ENCODE measurements at regions not wholly inside any gene's neighbourhood (a gene's known extent, or its start where the extent isn't known, plus 50 kb on each side); places are given as distances from the start of the nearest gene placed in this dataset.

- TF ChIP-seq CTCF (IDR thresholded peaks at IDR 0.05; ENCODE audit: control insufficient read depth, insufficient read depth, low read depth, low read length, missing control alignments) = no peak
- H3K4me3 ChIP-seq (ENCODE audit: control insufficient read depth, low read depth, low read length) = no peak overlapping the region
- no peak for DNase-seq (ENCODE audit: low read depth)
Measured at GRCh38 chr3:180359953-180360279, 242.0 kb upstream of the TTC14 start.

- no peak overlapping the region for H3K4me3 ChIP-seq (ENCODE audit: control insufficient read depth, low read depth, low read length)
- DNase-seq (ENCODE audit: low read depth) = no peak
- TF ChIP-seq CTCF (IDR thresholded peaks at IDR 0.05; ENCODE audit: control insufficient read depth, insufficient read depth, low read depth, low read length, missing control alignments) = no peak
Measured at GRCh38 chr3:180362081-180362480, 239.9 kb upstream of the TTC14 start.

- TF ChIP-seq CTCF (IDR thresholded peaks at IDR 0.05; ENCODE audit: control insufficient read depth, insufficient read depth, low read depth, low read length, missing control alignments) = no peak
- DNase-seq (ENCODE audit: low read depth) = no peak
- no peak overlapping the region for H3K4me3 ChIP-seq (ENCODE audit: control insufficient read depth, low read depth, low read length)
Measured at GRCh38 chr3:180375831-180376230, 226.1 kb upstream of the TTC14 start.

GRCh38 chr3:180378496-180378895, 223.5 kb upstream of the TTC14 start:
- no peak overlapping the region for H3K4me3 ChIP-seq (ENCODE audit: control insufficient read depth, low read depth, low read length)
- TF ChIP-seq CTCF (IDR thresholded peaks at IDR 0.05; ENCODE audit: control insufficient read depth, insufficient read depth, low read depth, low read length, missing control alignments) = no peak
- DNase-seq (ENCODE audit: low read depth) = no peak

GRCh38 chr3:180382638-180383180, 219.3 kb upstream of the TTC14 start:
- no peak for DNase-seq (ENCODE audit: low read depth)
- no peak overlapping the region for H3K4me3 ChIP-seq (ENCODE audit: control insufficient read depth, low read depth, low read length)
- no peak for TF ChIP-seq CTCF (IDR thresholded peaks at IDR 0.05; ENCODE audit: control insufficient read depth, insufficient read depth, low read depth, low read length, missing control alignments)

GRCh38 chr3:180383332-180384020, 218.5 kb upstream of the TTC14 start:
- no peak for TF ChIP-seq CTCF (IDR thresholded peaks at IDR 0.05; ENCODE audit: control insufficient read depth, insufficient read depth, low read depth, low read length, missing control alignments)
- no peak overlapping the region for H3K4me3 ChIP-seq (ENCODE audit: control insufficient read depth, low read depth, low read length)
- no peak for DNase-seq (ENCODE audit: low read depth)
